SJSA1 (cell line): ENCODE measurements at regions not wholly inside any gene's neighbourhood (a gene's known extent, or its start where the extent isn't known, plus 50 kb on each side); places are given as distances from the start of the nearest gene placed in this dataset.
"Not testable (repeated sequence)": the region's sequence is repeated elsewhere in the genome, so short reads cannot be mapped to it uniquely, and the experiment has no call there.

ENCODE experiments used
- DNase-seq, 2 experiments: peaks; one replicate each; pipeline ENCODE4 v3.0.0-alpha.2; 2015 to 2020; ENCODE audit warnings: low spot score in 2 of 2, low read depth in 1 of 2
- H3K27ac ChIP-seq: fragments of 250-450 bp; sonication (Bioruptor Pico); 2 replicates; pipeline ENCODE4 v1.5.1; 2020; ENCODE audit warnings: mild to moderate bottlenecking, moderate library complexity
- H3K27me3 ChIP-seq: fragments of 250-450 bp; sonication (Bioruptor Pico); replicated peaks from 2 replicates; pipeline ENCODE4 v1.5.1; 2020; ENCODE audit warnings: mild to moderate bottlenecking, moderate library complexity
- H3K36me3 ChIP-seq: fragments of 250-450 bp; sonication (Bioruptor Pico); 2 replicates; pipeline ENCODE4 v1.5.1; 2020; ENCODE audit warnings: mild to moderate bottlenecking
- H3K4me1 ChIP-seq: fragments of 250-450 bp; sonication (Bioruptor Pico); replicated peaks from 2 replicates; pipeline ENCODE4 v1.6.1; 2021; ENCODE audit warnings: mild to moderate bottlenecking
- H3K4me3 ChIP-seq: fragments of 250-450 bp; sonication (Bioruptor Pico); 2 replicates; pipeline ENCODE4 v1.5.1; 2020; ENCODE audit warnings: mild to moderate bottlenecking
- H3K9me3 ChIP-seq: fragments of 250-450 bp; sonication (Bioruptor Pico); replicated peaks from 2 replicates; pipeline ENCODE4 v1.5.1; 2020; ENCODE audit warnings: mild to moderate bottlenecking

DNA sequence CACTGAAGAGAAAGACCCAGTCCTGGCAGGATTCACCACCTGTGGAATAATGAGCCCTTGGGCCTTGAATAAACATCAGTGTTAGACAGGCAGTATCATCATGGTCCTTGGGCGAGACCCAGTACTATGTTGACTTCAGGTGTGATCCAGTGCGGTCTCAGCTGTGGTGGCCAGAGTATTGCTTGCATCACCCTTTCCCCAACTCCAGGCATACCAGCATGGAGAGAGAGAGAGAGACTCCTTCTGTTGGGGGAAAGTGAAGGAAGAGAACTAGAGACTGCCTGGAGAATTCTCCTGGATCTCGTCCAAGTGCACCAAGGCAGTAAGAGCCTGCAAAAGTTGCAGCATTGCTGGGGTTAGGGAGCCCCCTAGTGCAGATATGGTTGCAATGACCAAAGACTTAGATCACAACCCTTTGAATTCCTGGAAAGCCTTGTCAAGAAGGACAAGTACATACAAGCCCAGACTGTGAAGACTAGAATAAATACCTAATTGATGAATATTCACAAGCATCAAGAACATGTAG lies 61.1 kb upstream of the VAMP7 start:
- Histone ChIP-seq H3K4me1 (no peaks in the 10 kb centered on the region), H3K27ac (no peak overlapping the region), H3K4me3 (no peak overlapping the region), H3K36me3 (no peaks in the 10 kb centered on the region), H3K9me3 (0 out of 2 replicates have a peak, but pooled peaks cover 2% of the 10 kb centered on the region), H3K27me3 (no peaks in the 10 kb centered on the region)
- peak; percentile 11 to 61 for DNase-seq

DNA sequence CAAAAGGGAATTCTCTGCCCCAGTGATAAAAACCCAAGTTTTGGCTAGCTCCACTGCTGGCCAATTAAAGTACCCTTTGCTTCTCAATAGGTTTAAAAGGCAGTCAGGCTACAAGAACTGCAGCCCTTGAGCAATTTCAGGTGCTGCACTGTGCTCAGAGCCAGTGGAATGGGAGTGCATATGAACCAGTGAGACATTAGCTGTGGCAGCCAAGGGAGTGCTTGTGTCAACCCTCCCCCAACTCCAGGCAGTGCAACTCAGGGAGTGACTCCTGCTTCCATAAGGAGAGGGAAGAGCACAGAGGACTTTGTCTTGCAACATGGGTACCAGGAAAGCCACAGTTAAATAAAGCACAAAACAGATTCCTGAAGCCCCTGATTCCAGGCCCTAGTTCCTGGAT lies 61.6 kb upstream of the VAMP7 start:
- Histone ChIP-seq H3K36me3 (no peaks in the 10 kb centered on the region), H3K9me3 (0 out of 2 replicates have a peak, but pooled peaks cover 2% of the 10 kb centered on the region), H3K4me1 (no peaks in the 10 kb centered on the region), H3K27ac (no peak overlapping the region), H3K27me3 (no peaks in the 10 kb centered on the region), H3K4me3 (no peak overlapping the region)
- DNase-seq = no peak

DNA sequence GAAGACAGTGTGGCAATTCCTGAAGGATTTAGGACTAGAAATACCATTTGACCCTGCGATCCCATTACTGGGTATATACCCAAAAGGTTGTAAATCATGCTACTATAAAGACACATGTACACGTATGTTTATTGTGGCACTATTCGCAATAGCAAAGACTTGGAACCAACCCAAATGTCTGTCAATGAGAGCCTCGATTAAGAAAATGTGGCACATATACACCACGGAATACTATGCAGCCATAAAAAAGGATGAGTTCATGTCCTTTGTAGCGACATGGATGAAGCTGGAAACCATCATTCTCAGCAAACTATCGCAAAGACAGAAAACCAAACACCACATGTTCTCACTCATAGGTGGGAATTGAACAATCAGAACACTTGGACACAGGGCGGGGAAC lies 66.8 kb upstream of the VAMP7 start:
- not testable (repeated sequence) for H3K4me1 ChIP-seq, DNase-seq, H3K9me3 ChIP-seq, H3K4me3 ChIP-seq, H3K27ac ChIP-seq, H3K36me3 ChIP-seq, H3K27me3 ChIP-seq

DNA sequence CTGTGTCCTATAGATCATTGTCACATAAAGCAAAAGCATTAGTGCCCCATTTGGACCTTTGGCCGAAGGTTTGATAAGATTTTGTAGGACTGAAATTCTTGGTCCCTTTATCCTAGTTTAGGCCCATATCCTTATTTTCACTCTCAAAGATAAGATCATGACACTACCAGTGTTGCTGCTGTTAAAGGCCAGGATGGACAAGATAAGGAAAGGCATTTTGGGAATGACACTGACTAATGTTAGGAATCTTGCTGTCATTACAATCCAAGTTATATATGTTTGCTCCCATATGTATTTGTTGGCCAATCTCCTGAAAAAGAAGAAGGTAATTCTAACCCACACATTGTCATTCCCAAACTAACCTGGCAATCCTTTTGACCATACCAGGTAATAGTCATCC lies 101.3 kb upstream of the VAMP7 start:
- Histone ChIP-seq H3K4me3 (no peak overlapping the region), H3K4me1 (no peaks in the 10 kb centered on the region), H3K9me3 (no peaks in the 10 kb centered on the region), H3K27ac (no peak overlapping the region), H3K27me3 (no peaks in the 10 kb centered on the region), H3K36me3 (no peaks in the 10 kb centered on the region)
- no peak for DNase-seq

DNA sequence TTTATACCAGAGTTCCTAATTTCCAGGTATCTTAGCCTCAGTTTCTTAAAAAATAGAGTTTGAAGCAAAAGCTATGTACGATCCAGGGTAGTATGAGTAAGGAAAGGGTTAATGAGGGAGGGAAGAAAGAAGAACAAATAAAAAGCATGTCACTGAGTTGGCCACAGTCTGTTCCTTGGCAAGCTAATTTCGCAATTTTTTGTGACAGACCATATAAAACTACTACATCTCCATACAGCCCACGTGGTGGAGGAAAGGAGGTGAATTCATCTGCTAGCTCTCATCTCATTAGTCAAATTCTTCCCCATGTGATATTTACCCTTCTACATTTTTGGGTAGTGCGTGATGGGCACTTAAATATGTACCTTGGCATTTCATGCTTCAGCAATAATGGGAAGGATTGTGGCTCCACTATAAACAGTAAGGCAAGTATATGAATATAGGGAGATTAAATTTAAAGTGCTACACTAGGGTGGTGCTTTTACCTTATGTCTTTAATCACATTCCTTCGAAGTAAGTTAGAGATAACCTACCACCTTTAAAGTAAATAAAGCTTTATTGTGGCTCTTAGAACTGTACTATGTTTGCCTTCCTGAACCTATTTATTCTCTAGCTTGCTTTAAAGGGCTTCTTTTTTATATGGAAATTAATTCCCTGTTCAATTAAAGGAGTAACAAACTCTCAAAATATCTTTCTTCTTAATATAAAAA lies 102.1 kb upstream of the VAMP7 start:
- DNase-seq = no peak
- no peaks in the 10 kb centered on the region for H3K36me3 ChIP-seq
- H3K4me3 ChIP-seq = no peak overlapping the region
- no peaks in the 10 kb centered on the region for H3K9me3 ChIP-seq
- no peaks in the 10 kb centered on the region for H3K27me3 ChIP-seq
- H3K27ac ChIP-seq = no peak overlapping the region
- no peaks in the 10 kb centered on the region for H3K4me1 ChIP-seq

DNA sequence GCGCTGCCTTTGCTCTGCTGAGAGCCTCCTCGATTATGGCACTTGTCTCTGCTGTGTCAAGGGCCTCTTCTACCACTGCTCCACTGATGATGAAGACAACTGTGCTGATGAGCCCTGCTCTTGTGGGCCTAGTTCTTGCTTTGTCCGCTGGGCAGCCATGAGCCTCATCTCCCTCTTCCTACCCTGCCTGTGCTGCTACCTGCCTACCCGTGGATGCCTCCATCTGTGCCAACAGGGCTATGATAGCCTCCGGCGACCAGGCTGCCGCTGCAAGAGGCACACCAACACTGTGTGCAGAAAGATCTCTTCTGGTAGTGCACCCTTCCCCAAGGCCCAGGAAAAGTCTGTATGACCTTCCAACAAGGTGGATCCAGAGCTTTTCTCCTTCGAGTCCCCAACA lies 106.8 kb upstream of the VAMP7 start:
- Histone ChIP-seq H3K27ac (no peak overlapping the region), H3K27me3 (no peaks in the 10 kb centered on the region), H3K4me1 (no peaks in the 10 kb centered on the region), H3K36me3 (no peaks in the 10 kb centered on the region), H3K4me3 (no peak overlapping the region), H3K9me3 (no peaks in the 10 kb centered on the region)
- DNase-seq = no peak

DNA sequence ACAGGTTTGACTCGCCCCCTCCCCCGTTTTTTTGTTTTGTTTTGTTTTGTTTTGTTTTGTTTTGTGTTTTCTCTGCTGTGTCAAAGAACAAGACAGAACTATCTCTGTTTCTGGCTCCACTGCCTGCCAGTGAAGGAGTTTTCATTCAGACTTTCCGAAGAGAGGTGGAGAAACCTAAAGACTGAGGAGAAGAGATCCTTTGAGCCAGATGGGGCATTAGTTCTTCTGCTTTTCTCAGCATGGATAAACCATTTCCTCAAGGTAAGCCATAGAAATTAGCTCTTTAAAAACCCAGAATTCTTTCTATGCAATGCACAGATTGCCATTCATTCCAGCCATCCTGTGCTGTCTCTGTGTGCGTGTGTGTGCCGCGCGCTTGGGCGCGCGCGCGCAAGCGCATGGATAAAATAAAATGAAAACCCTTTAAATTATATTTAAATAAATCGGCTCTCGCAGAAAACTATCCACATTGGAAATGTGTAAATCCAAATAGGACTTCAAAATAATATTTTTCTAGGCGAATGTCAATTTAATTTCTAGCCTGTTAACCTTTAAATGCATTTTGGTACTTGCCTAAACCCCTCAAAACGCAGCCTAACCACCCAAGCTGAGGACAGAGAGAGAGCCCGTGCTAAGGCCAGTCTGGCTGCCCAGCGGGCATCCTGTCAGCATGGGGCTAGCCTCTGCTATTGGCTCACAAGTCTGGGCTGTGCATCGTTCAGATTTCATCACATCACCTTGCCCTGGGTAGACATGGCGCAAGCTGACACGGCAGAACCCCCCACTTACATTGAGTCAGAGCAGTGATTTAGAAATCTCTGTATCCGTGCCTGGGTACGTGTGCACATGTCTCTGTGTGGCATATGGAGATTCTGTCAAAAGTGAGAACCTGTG lies 113.0 kb upstream of the VAMP7 start:
- peak in 1 of 2 experiments; percentile 17 for DNase-seq
- no peak overlapping the region for H3K27ac ChIP-seq
- H3K36me3 ChIP-seq = no peaks in the 10 kb centered on the region

DNA sequence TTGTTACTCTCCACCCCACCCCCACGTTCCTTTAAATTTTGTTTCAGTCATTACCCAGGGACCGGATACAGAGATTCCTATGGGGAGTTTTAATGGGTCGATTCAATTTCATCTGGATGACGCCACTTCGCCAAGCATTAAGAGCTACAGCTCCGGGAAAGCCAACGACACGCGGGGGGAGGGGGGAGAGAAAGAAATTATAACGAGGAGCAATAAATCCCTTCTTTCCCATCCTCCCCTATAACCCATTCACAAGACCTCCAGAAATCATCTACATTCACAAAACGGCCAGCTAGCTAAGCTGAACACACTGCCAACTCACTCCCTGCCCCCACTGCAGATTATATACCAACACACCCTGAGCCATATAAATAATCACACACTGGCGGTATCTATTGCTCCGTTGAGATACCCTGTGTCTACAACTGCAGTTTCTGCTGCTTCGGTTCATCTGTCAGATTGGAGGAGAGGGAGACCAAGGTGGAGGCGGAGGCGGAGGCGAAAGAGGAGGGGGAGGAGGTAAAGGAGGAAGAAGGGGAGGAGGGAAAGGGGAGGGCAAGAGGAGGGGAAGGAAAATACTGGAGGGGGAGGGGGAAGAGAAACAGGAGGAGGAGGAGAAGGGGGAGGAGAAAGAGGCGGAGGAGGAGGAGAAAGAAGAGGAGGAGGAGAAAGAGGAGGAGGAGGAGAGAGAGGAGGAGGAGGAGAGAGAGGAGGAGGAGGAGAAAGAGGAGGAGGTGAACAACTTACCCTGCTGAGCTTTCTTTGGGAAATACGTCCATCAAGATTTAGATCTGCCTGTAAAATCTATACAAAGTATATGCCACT lies 113.9 kb upstream of the VAMP7 start:
- DNase-seq = peak; percentile 31 to 54
- H3K4me3 ChIP-seq = peak overlapping the region; percentile 37
- no peaks in the 10 kb centered on the region for H3K9me3 ChIP-seq
- no peaks in the 10 kb centered on the region for H3K36me3 ChIP-seq
- no peak overlapping the region for H3K27ac ChIP-seq
- H3K4me1 ChIP-seq = peaks cover 4% of the 10 kb centered on the region
- no peaks in the 10 kb centered on the region for H3K27me3 ChIP-seq

More for the DNA sequence above, 113.0 kb upstream of the VAMP7 start:
- Histone ChIP-seq H3K4me1 (peaks cover 4% of the 10 kb centered on the region), H3K27me3 (no peaks in the 10 kb centered on the region), H3K4me3 (peak overlapping the region; percentile 37), H3K9me3 (no peaks in the 10 kb centered on the region)

DNA sequence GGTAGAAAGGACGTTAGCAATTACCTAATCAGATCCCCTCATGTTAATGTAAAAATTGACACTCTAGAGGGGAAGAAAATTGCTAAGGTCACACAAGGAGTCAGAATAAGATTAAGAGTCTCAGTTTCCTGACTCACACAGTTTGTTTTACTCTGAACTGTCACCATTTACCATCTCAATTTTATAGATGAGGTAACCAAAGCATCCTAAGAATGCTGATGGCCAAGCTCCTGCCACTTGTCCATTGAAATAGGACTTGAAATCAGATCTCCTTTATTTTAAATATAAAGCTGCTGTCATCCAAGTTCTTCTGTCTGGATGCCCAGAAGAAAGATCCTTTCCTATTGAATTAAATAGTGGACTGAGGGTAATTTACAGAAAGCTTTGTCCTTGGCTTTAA lies 114.8 kb upstream of the VAMP7 start:
- DNase-seq = no peak
- Histone ChIP-seq H3K27me3 (no peaks in the 10 kb centered on the region), H3K9me3 (no peaks in the 10 kb centered on the region), H3K4me1 (peaks cover 4% of the 10 kb centered on the region), H3K4me3 (no peak overlapping the region), H3K36me3 (no peaks in the 10 kb centered on the region), H3K27ac (no peak overlapping the region)

DNA sequence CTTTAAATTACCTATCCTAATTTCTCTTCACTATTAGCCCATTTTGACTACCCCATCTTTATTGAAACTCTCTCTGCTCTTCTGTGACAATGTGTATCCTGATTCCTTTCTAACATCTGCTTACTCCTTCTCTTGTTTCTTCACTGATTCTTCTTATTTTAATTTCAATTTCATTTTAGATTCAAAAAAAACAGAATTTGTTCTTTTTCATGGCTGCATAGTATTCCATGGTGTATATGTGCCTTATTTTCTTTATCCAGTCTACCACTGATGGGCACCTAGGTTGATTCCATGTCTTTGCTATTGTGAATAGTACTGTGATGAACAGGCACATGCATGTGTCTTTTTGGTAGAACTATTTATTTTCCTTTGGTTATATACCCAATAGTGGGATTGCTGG lies 120.0 kb upstream of the VAMP7 start:
- Histone ChIP-seq H3K4me1 (no peaks in the 10 kb centered on the region), H3K27me3 (no peaks in the 10 kb centered on the region), H3K4me3 (no peak overlapping the region), H3K9me3 (no peaks in the 10 kb centered on the region), H3K36me3 (no peaks in the 10 kb centered on the region), H3K27ac (no peak overlapping the region)
- DNase-seq = no peak

DNA sequence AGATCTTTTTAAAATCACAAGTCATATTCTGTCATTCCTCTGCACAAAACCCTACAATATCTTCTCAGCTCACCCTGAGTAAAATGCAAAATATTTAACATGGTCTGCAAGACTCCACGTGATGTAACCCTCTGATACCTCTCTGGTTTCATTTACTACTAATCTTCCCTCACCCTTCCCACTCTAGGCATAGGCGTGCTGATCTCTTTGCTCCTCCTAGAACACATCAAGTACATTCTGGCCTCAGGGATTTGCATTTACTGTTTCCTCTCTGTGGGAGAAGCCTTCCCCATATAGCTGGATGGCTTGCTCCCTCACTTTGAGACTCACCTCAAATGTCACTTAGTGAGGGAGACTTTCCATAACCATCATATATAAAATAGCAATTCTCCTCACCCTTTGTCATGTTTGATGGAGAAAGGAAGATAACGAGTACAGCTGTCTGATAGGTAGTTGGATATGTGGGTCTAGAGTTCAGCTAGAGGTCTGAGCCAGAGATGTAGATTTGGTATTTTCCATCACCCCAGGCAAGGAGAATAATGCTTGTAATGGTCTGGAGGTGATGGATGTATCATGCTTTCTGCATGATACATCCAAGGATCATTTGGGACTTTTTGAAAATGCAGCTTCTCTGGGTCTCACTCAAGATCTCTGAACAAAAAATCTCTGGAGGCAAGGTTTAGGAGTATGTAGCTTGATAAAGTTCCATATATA lies 123.9 kb upstream of the VAMP7 start:
- DNase-seq = no peak
- H3K4me3 ChIP-seq = no peak overlapping the region
- no peaks in the 10 kb centered on the region for H3K9me3 ChIP-seq
- no peaks in the 10 kb centered on the region for H3K27me3 ChIP-seq
- no peaks in the 10 kb centered on the region for H3K36me3 ChIP-seq
- H3K27ac ChIP-seq = no peak overlapping the region
- no peaks in the 10 kb centered on the region for H3K4me1 ChIP-seq

DNA sequence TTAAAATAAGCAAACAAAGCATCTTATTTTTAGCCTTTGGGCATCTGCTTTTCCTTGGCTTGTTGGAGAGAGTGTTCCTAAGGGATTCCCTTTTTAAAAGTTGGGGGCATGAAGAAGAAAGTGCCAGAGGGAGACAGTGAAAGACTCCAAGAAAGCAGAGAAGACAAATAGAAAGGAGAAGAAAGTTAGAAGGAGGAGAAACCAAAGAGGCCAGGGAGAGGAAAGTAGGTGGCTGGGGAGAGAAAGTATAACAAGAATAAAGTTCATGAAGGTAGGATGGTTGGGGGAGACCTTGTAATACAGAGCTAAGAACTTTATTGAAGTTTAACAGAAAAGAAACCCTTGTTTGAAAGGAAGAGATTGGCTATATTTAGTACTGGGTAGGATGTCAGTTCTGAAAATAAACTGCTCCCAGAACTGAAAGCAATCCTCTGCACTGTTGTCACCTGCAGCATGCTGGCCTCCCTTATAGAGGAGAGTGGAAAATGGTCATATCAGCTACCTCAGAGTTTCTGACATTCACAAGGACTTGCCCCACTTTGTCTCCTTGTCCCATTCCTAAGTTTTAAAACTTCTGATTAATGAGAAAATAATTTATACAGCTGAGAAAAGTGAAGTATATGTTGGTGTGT lies 125.3 kb upstream of the VAMP7 start:
- Histone ChIP-seq H3K27ac (no peak overlapping the region), H3K36me3 (no peaks in the 10 kb centered on the region), H3K9me3 (no peaks in the 10 kb centered on the region)

DNA sequence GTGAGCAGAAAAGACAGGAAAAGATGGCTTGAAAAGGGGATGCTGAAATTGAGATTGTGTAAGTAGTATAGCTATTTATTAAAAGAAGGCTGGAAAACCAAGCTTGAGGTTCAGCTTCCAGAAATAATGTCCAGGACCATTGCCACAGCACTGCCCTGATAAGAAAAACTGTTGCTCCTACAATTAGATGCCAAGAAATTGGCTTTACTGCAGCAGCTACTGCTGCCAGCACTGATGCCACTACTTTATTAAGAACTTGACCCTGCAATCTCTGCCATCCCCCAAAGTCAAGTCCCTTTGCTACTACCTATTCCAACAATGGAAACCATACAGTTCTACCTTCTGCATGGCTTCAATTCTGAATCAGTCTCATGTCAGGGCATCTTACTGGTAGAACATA lies 130.0 kb upstream of the VAMP7 start:
- Histone ChIP-seq H3K36me3 (no peaks in the 10 kb centered on the region), H3K9me3 (no peaks in the 10 kb centered on the region; the same call in 1 of the 2 replicates), H3K27ac (no peak overlapping the region), H3K27me3 (no peaks in the 10 kb centered on the region), H3K4me1 (no peaks in the 10 kb centered on the region), H3K4me3 (no peak overlapping the region)
- no peak for DNase-seq

More for the DNA sequence above, 125.3 kb upstream of the VAMP7 start:
- no peaks in the 10 kb centered on the region for H3K4me1 ChIP-seq
- H3K4me3 ChIP-seq = no peak overlapping the region
- DNase-seq = no peak
- no peaks in the 10 kb centered on the region for H3K27me3 ChIP-seq
